Neural progenitor cell (in vitro differentiated cells): ENCODE measurements at regions not wholly inside any gene's neighbourhood (a gene's known extent, or its start where the extent isn't known, plus 50 kb on each side); places are given as distances from the start of the nearest gene placed in this dataset.
"Not testable (repeated sequence)": the region's sequence is repeated elsewhere in the genome, so short reads cannot be mapped to it uniquely, and the experiment has no call there.

Source experiments
- DNase-seq: peaks from one replicate; pipeline ENCODE4 v3.0.0-alpha.2; 2016; ENCODE audit warnings: low spot score
- H2AFZ ChIP-seq: fragments of 200-600 bp; sonication (generic); replicated peaks from 2 replicates; pipeline ENCODE4 v1.6.1; 2016; ENCODE audit warnings: antibody characterized with exemption
- H3F3A ChIP-seq: fragments of 200-600 bp; sonication (generic); 2 replicates; pipeline ENCODE4 v1.6.1; 2016; ENCODE audit warnings: antibody characterized with exemption, low read depth
- H3K27ac ChIP-seq: fragments of 200-600 bp; sonication (generic); 2 replicates; pipeline ENCODE4 v1.5.1; 2016; ENCODE audit warnings: mild to moderate bottlenecking
- H3K27me3 ChIP-seq: fragments of 200-600 bp; sonication (generic); 2 replicates; pipeline ENCODE4 v1.6.1; 2016; ENCODE audit warnings: mild to moderate bottlenecking, moderate library complexity
- H3K36me3 ChIP-seq: fragments of 200-600 bp; sonication (generic); 2 replicates; pipeline ENCODE4 v1.5.1; 2016
- H3K4me1 ChIP-seq: fragments of 200-600 bp; sonication (generic); 2 replicates; pipeline ENCODE4 v1.6.1; 2016; ENCODE audit warnings: mixed run types
- H3K4me2 ChIP-seq: fragments of 200-600 bp; sonication (generic); 2 replicates; pipeline ENCODE4 v1.6.1; 2016
- H3K4me3 ChIP-seq: fragments of 200-600 bp; sonication (generic); 2 replicates; pipeline ENCODE4 v1.5.1; 2016
- H3K79me2 ChIP-seq: fragments of 200-600 bp; sonication (generic); 2 replicates; pipeline ENCODE4 v1.6.1; 2016; ENCODE audit warnings: low read depth
- H3K9ac ChIP-seq: fragments of 200-600 bp; sonication (generic); 2 replicates; pipeline ENCODE4 v1.6.1; 2016
- H3K9me3 ChIP-seq: fragments of 200-600 bp; sonication (generic); 2 replicates; pipeline ENCODE4 v1.5.1; 2016; ENCODE audit warnings: low read depth
- H4K20me1 ChIP-seq: fragments of 200-600 bp; sonication (generic); 2 replicates; pipeline ENCODE4 v1.6.1; 2016; ENCODE audit warnings: low read depth
- H3K27ac Mint-ChIP-seq: 3 replicates; pipeline ENCODE4 v1.8.0; 2021; ENCODE audit warnings: mixed read lengths
- H3K27me3 Mint-ChIP-seq: 2 replicates; pipeline ENCODE4 v1.8.0; 2022; ENCODE audit warnings: low read depth, mild to moderate bottlenecking, inconsistent platforms, moderate library complexity, mixed read lengths; ENCODE audit not compliant: insufficient read depth
- H3K36me3 Mint-ChIP-seq: 3 replicates; pipeline ENCODE4 v1.8.0; 2021; ENCODE audit warnings: mixed read lengths
- H3K4me1 Mint-ChIP-seq: 3 replicates; pipeline ENCODE4 v1.8.0; 2021; ENCODE audit warnings: mixed read lengths
- H3K4me3 Mint-ChIP-seq: 3 replicates; pipeline ENCODE4 v1.8.0; 2021; ENCODE audit warnings: mild to moderate bottlenecking, moderate library complexity, mixed read lengths
- H3K9me3 Mint-ChIP-seq: 3 replicates; pipeline ENCODE4 v1.8.0; 2020; ENCODE audit warnings: mixed read lengths
- CTCF ChIP-seq: fragments of 200-600 bp; sonication (generic); IDR thresholded peaks from 2 replicates; pipeline ENCODE4 v1.5.1; 2017; ENCODE audit warnings: antibody characterized with exemption, mild to moderate bottlenecking
- EZH2 ChIP-seq: fragments of 200-600 bp; sonication (generic); IDR thresholded peaks from 2 replicates; pipeline ENCODE4 v1.6.1; 2017; ENCODE audit warnings: antibody characterized with exemption, mild to moderate bottlenecking, moderate library complexity
- EZH2phosphoT487 ChIP-seq: fragments of 200-600 bp; sonication (generic); IDR thresholded peaks from 2 replicates; pipeline ENCODE4 v1.6.1; 2017; ENCODE audit warnings: antibody characterized with exemption

DNA sequence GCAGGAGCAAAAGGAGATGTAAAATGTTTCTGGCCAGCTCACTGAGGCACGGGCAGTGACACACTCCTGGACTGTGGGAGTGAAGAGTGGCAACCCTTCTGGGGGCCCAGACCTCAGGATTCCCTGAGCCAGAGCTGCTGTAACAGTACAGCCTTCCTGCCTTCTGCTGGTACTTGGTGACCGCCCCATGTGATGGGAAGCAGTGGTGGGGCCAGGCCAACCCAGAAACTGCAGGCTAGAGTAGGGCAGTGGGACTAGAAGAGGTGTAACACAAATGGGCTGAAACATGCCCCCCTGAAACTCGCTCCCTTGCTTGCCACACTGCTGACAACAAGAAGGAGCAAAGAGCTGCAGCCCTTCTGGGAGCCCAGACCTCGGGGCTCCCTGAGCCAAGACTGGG is 217.1 kb upstream of the TRPC4 start:
- H3K4me1 Mint-ChIP-seq, result peaks cover 4% of the 10 kb centered on the region
- no peak overlapping the region for H2AFZ ChIP-seq
- H3K4me2 ChIP-seq, result no peak overlapping the region
- no peaks in the 10 kb centered on the region for H3K27me3 ChIP-seq
- H3K4me1 ChIP-seq, result no peaks in the 10 kb centered on the region
- H3K36me3 ChIP-seq, result no peaks in the 10 kb centered on the region
- no peaks in the 10 kb centered on the region for H3K79me2 ChIP-seq
- H3K9me3 Mint-ChIP-seq, result peaks cover 11% of the 10 kb centered on the region
- no peaks in the 10 kb centered on the region for H4K20me1 ChIP-seq
- no peak overlapping the region for H3K27ac ChIP-seq
- H3K4me3 Mint-ChIP-seq, result no peak overlapping the region
- no peak overlapping the region for H3K9ac ChIP-seq
- H3F3A ChIP-seq, result no peaks in the 10 kb centered on the region
- DNase-seq, result no peak
- no peaks in the 10 kb centered on the region for H3K9me3 ChIP-seq
- no peak overlapping the region for H3K27ac Mint-ChIP-seq
- no peak for TF ChIP-seq EZH2phosphoT487
- no peak for TF ChIP-seq EZH2
- no peak for TF ChIP-seq CTCF
- peaks cover 2% of the 10 kb centered on the region for H3K27me3 Mint-ChIP-seq
- no peaks in the 10 kb centered on the region for H3K36me3 Mint-ChIP-seq
- H3K4me3 ChIP-seq, result no peak overlapping the region

DNA sequence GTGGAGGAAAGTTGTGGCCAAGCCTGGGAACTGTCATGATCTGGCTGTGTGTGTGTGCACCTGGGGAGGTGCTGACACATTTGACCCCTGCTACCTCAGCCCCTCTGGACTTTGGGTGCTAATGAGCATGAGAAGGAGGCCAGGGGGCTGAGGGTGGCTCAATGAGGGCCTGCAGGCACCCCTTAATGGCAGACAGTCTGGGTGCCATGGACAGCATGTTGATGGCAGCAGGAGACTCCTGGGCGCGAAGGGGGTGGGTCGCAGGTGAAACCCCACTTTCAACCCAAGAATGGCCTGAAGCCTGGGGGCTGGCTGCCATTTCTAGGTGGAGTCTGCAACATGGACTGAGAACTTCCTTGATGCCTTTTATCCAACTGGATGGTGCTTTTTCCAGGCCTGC is 216.4 kb upstream of the TRPC4 start:
- Histone ChIP-seq H3K36me3 (no peaks in the 10 kb centered on the region), H3K27me3 (no peaks in the 10 kb centered on the region), H3F3A (no peaks in the 10 kb centered on the region), H3K4me3 (no peak overlapping the region), H3K79me2 (no peaks in the 10 kb centered on the region), H3K4me2 (no peak overlapping the region), H3K9ac (no peak overlapping the region), H3K27ac (no peak overlapping the region), H4K20me1 (no peaks in the 10 kb centered on the region), H3K4me1 (no peaks in the 10 kb centered on the region), H3K9me3 (no peaks in the 10 kb centered on the region), H2AFZ (no peak overlapping the region)
- no peak for DNase-seq
- H3K9me3 Mint-ChIP-seq, result peaks cover 11% of the 10 kb centered on the region
- H3K27ac Mint-ChIP-seq, result no peak overlapping the region
- peaks cover 4% of the 10 kb centered on the region for H3K4me1 Mint-ChIP-seq
- H3K4me3 Mint-ChIP-seq, result no peak overlapping the region
- H3K36me3 Mint-ChIP-seq, result no peaks in the 10 kb centered on the region
- TF ChIP-seq CTCF (no peak), EZH2phosphoT487 (no peak), EZH2 (no peak)
- H3K27me3 Mint-ChIP-seq, result peaks cover 2% of the 10 kb centered on the region

GRCh38 chr13:38073931-38074330 is 204.4 kb upstream of the TRPC4 start:
- no peak for TF ChIP-seq EZH2phosphoT487
- TF ChIP-seq EZH2, result no peak
- TF ChIP-seq CTCF, result no peak
- H3K79me2 ChIP-seq, result no peaks in the 10 kb centered on the region
- H3K4me3 ChIP-seq, result no peak overlapping the region

DNA sequence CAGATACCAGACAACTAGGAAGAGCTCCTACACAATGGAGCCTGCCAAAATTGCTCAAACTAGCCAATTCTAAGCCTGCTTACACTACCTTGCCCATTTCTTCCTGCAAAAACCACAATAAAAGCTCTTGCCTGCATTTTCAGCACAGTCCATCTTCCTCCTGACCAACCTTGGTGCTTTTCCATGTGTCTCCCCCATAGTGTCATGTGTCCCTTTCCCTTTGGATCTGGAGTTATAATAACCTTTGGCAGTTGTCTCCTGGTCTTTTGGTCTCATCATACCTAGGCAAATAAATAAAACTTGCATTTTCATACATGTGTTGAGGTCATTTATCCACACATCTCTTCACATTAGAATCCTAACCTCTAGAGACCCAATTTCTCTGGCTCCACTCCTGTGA is 203.1 kb upstream of the TRPC4 start:
- Histone ChIP-seq H3K9me3 (no peaks in the 10 kb centered on the region), H3K79me2 (no peaks in the 10 kb centered on the region), H3K36me3 (no peaks in the 10 kb centered on the region), H3K9ac (no peak overlapping the region), H4K20me1 (no peaks in the 10 kb centered on the region), H2AFZ (no peak overlapping the region), H3K4me3 (no peak overlapping the region), H3K4me2 (no peak overlapping the region), H3K27me3 (no peaks in the 10 kb centered on the region), H3K27ac (no peak overlapping the region), H3K4me1 (no peaks in the 10 kb centered on the region), H3F3A (no peaks in the 10 kb centered on the region)
- no peak overlapping the region for H3K4me3 Mint-ChIP-seq
- no peak for DNase-seq
- TF ChIP-seq CTCF, result no peak
- no peak for TF ChIP-seq EZH2
- TF ChIP-seq EZH2phosphoT487, result no peak
- no peak overlapping the region for H3K27ac Mint-ChIP-seq
- peaks cover 4% of the 10 kb centered on the region for H3K9me3 Mint-ChIP-seq
- H3K4me1 Mint-ChIP-seq, result peaks cover 2% of the 10 kb centered on the region
- H3K27me3 Mint-ChIP-seq, result no peaks in the 10 kb centered on the region
- H3K36me3 Mint-ChIP-seq, result no peaks in the 10 kb centered on the region

More at GRCh38 chr13:38073931-38074330, 204.4 kb upstream of the TRPC4 start:
- no peak overlapping the region for H3K27ac ChIP-seq
- no peak overlapping the region for H3K9ac ChIP-seq
- Mint-ChIP-seq H3K9me3 (peaks cover 2% of the 10 kb centered on the region), H3K27me3 (no peaks in the 10 kb centered on the region), H3K27ac (no peak overlapping the region), H3K36me3 (no peaks in the 10 kb centered on the region), H3K4me3 (no peak overlapping the region), H3K4me1 (peaks cover 2% of the 10 kb centered on the region)
- no peak overlapping the region for H3K4me2 ChIP-seq
- no peaks in the 10 kb centered on the region for H4K20me1 ChIP-seq
- H3K4me1 ChIP-seq, result no peaks in the 10 kb centered on the region
- DNase-seq, result no peak
- H3K27me3 ChIP-seq, result no peaks in the 10 kb centered on the region
- H3K36me3 ChIP-seq, result peaks cover 6% of the 10 kb centered on the region
- H3F3A ChIP-seq, result no peaks in the 10 kb centered on the region
- H2AFZ ChIP-seq, result no peak overlapping the region
- H3K9me3 ChIP-seq, result no peaks in the 10 kb centered on the region

DNA sequence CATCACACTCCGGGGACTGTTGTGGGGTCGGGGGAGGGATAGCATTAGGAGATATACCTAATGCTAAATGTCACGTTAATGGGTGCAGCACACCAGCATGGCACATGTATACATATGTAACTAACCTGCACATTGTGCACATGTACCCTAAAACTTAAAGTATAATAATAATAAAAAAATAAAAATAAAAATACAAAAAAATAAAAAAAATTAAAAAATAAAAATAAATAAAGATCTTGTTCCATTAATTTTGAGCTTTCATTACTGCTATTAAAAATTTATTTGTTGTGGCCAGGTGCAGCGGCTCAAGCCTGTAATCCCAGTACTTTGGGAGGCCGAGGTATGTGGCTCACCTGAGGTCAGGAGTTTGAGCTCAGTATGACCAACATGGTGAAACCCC is 201.8 kb upstream of the TRPC4 start:
- not testable (repeated sequence) for DNase-seq, H3K27me3 Mint-ChIP-seq, H3K4me3 Mint-ChIP-seq, H4K20me1 ChIP-seq, H3K4me1 Mint-ChIP-seq, H3K4me3 ChIP-seq, H3K9me3 ChIP-seq, H3K4me1 ChIP-seq, H3K27ac Mint-ChIP-seq, H3K79me2 ChIP-seq, H2AFZ ChIP-seq, H3K4me2 ChIP-seq, H3K36me3 Mint-ChIP-seq, H3K27ac ChIP-seq, H3K9ac ChIP-seq, H3K36me3 ChIP-seq, H3K27me3 ChIP-seq, H3F3A ChIP-seq
- peaks cover 10% of the 10 kb centered on the region for H3K9me3 Mint-ChIP-seq
